ENCODE measurements at regions not wholly inside any gene's neighbourhood (a gene's known extent, or its start where the extent isn't known, plus 50 kb on each side); places are given as distances from the start of the nearest gene placed in this dataset.

DNA sequence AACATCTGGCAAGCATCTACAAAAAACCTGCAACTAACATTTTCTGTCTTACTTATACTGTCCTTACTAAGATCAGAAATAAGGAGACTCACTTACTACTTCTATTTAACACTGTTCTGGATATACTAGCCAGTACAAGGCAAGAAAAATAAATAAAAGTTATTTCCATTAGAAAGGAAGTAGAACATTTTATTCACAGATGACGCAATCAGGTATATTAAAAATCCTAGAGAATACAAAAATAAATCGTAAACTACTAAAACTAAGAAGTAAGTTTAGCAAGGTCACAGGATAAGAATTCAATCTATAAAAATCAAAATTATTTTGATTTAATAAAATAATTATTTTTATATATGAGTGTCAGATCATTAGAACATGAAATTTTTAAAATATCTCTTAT lies 264.6 kb downstream of the BARHL2 start:
- Mint-ChIP-seq H3K4me3 (no peak overlapping the region), H3K4me1 (no peaks in the 10 kb centered on the region), H3K27ac (no peak overlapping the region), H3K9me3 (peaks cover 0 to 5% (median 0%) of the 10 kb centered on the region in 3 donors), H3K36me3 (no peaks in the 10 kb centered on the region), H3K27me3 (peaks cover 0 to 10% of the 10 kb centered on the region in 2 donors)
- WGBS (ENCODE audit: insufficient coverage), result no CpG with 5 or more reads among the region's 2 CpGs
- Histone ChIP-seq H3K4me3 (ENCODE audit: control insufficient read depth in 1 of 2, extremely low read depth in 1 of 2, low read length in 1 of 2) (no peak overlapping the region), H3K4me1 (ENCODE audit: control insufficient read depth in 1 of 2, extremely low read depth in 1 of 2, insufficient read depth in 2 of 2, low read length in 2 of 2) (no peaks in the 10 kb centered on the region), H3K36me3 (ENCODE audit: control insufficient read depth in 2 of 2, extremely low read depth in 1 of 2, insufficient read depth in 1 of 2, low read length in 1 of 2) (no peaks in the 10 kb centered on the region), H3K27me3 (replicated peaks in 1 of 2; ENCODE audit: control insufficient read depth in 2 of 2, extremely low read depth in 1 of 2, insufficient read depth in 2 of 2, low read length in 1 of 2) (no peaks in the 10 kb centered on the region), H3K9me3 (no peaks in the 10 kb centered on the region), H3K27ac (ENCODE audit: low read length) (no peak overlapping the region)
- DNase-seq, result no peak
- ATAC-seq (replicated peaks in 1 of 4), result no peak
- ChIA-PET CTCF (no interaction called here), POLR2A (no interaction called here)

GRCh38 chr1:90443354-90443753 lies 273.7 kb downstream of the BARHL2 start:
- no peaks in the 10 kb centered on the region for H3K9me3 ChIP-seq
- ChIA-PET POLR2A (no interaction called here), CTCF (no interaction called here)
- no peak overlapping the region for H3K27ac ChIP-seq (ENCODE audit: low read length)
- Mint-ChIP-seq H3K4me3 (no peak overlapping the region), H3K27me3 (peaks cover 6 to 10% of the 10 kb centered on the region in 2 donors), H3K27ac (no peak overlapping the region), H3K4me1 (no peaks in the 10 kb centered on the region), H3K9me3 (peaks cover 0 to 3% (median 0%) of the 10 kb centered on the region in 3 donors), H3K36me3 (no peaks in the 10 kb centered on the region)
- peaks cover 0 to 2% of the 10 kb centered on the region in 2 experiments for H3K27me3 ChIP-seq (replicated peaks in 1 of 2; ENCODE audit: control insufficient read depth in 2 of 2, extremely low read depth in 1 of 2, insufficient read depth in 2 of 2, low read length in 1 of 2)
- H3K4me1 ChIP-seq (ENCODE audit: control insufficient read depth in 1 of 2, extremely low read depth in 1 of 2, insufficient read depth in 2 of 2, low read length in 2 of 2), result no peaks in the 10 kb centered on the region
- DNase-seq, result no peak
- H3K4me3 ChIP-seq (ENCODE audit: control insufficient read depth in 1 of 2, extremely low read depth in 1 of 2, low read length in 1 of 2), result no peak overlapping the region
- WGBS (ENCODE audit: insufficient coverage), result no CpG with 5 or more reads among the region's 4 CpGs
- no peaks in the 10 kb centered on the region for H3K36me3 ChIP-seq (ENCODE audit: control insufficient read depth in 2 of 2, extremely low read depth in 1 of 2, insufficient read depth in 1 of 2, low read length in 1 of 2)
- ATAC-seq (replicated peaks in 1 of 4), result no peak

DNA sequence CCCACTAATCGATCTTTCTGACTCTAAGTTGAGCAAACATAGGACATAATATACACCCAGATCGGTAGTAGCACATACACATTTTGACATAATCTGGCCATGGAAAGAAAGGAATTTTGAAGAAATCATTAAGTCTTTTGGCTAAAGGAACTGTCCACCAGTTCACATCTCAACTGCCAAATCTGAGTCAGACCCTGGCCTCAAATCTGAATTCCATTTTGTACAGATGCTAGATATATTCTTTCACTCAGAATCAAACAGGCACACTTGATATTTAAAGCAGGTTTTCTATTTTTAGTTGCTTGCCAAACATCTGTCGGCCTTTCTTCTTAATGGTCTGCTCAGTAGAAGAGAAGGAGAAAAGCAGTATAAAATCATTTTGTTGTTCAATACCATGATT lies 281.8 kb downstream of the BARHL2 start:
- H3K36me3 ChIP-seq (ENCODE audit: control insufficient read depth in 2 of 2, extremely low read depth in 1 of 2, insufficient read depth in 1 of 2, low read length in 1 of 2), result no peaks in the 10 kb centered on the region
- Mint-ChIP-seq H3K4me3 (no peak overlapping the region), H3K36me3 (no peaks in the 10 kb centered on the region), H3K27me3 (peaks cover 3 to 4% of the 10 kb centered on the region in 2 donors), H3K27ac (no peak overlapping the region), H3K4me1 (no peaks in the 10 kb centered on the region), H3K9me3 (peaks cover 0 to 8% (median 0%) of the 10 kb centered on the region in 3 donors)
- ChIA-PET POLR2A (no interaction called here), CTCF (no interaction called here)
- no peak overlapping the region for H3K4me3 ChIP-seq (ENCODE audit: control insufficient read depth in 1 of 2, extremely low read depth in 1 of 2, low read length in 1 of 2)
- DNase-seq, result no peak
- no CpG with 5 or more reads among the region's 3 CpGs for WGBS (ENCODE audit: insufficient coverage)
- no peaks in the 10 kb centered on the region for H3K4me1 ChIP-seq (ENCODE audit: control insufficient read depth in 1 of 2, extremely low read depth in 1 of 2, insufficient read depth in 2 of 2, low read length in 2 of 2)
- no peaks in the 10 kb centered on the region for H3K9me3 ChIP-seq
- no peak overlapping the region for H3K27ac ChIP-seq (ENCODE audit: low read length)
- H3K27me3 ChIP-seq (replicated peaks in 1 of 2; ENCODE audit: control insufficient read depth in 2 of 2, extremely low read depth in 1 of 2, insufficient read depth in 2 of 2, low read length in 1 of 2), result no peaks in the 10 kb centered on the region
- ATAC-seq (replicated peaks in 1 of 4), result no peak

- no peak overlapping the region for H3K27ac Mint-ChIP-seq
- Histone ChIP-seq H3K27ac (ENCODE audit: low read length) (no peak overlapping the region), H3K36me3 (ENCODE audit: control insufficient read depth in 2 of 2, extremely low read depth in 1 of 2, insufficient read depth in 1 of 2, low read length in 1 of 2) (no peaks in the 10 kb centered on the region), H3K4me3 (ENCODE audit: control insufficient read depth in 1 of 2, extremely low read depth in 1 of 2, low read length in 1 of 2) (no peak overlapping the region), H3K9me3 (no peaks in the 10 kb centered on the region), H3K27me3 (replicated peaks in 1 of 2; ENCODE audit: control insufficient read depth in 2 of 2, extremely low read depth in 1 of 2, insufficient read depth in 2 of 2, low read length in 1 of 2) (no peaks in the 10 kb centered on the region), H3K4me1 (ENCODE audit: control insufficient read depth in 1 of 2, extremely low read depth in 1 of 2, insufficient read depth in 2 of 2, low read length in 2 of 2) (no peaks in the 10 kb centered on the region)
- ChIA-PET POLR2A (no interaction called here), CTCF (no interaction called here)
- ATAC-seq (replicated peaks in 1 of 4), result no peak
- no peak overlapping the region for H3K4me3 Mint-ChIP-seq
- H3K4me1 Mint-ChIP-seq, result no peaks in the 10 kb centered on the region
- DNase-seq, result no peak
- H3K27me3 Mint-ChIP-seq, result peaks cover 3 to 4% of the 10 kb centered on the region in 2 donors
- no peaks in the 10 kb centered on the region for H3K36me3 Mint-ChIP-seq
- peaks cover 0 to 8% (median 0%) of the 10 kb centered on the region in 3 donors for H3K9me3 Mint-ChIP-seq
- WGBS (ENCODE audit: insufficient coverage), result 50% methylated on average over 2 of the region's 2 CpGs
Measured at GRCh38 chr1:90434460-90434859, 282.6 kb downstream of the BARHL2 start.

DNA sequence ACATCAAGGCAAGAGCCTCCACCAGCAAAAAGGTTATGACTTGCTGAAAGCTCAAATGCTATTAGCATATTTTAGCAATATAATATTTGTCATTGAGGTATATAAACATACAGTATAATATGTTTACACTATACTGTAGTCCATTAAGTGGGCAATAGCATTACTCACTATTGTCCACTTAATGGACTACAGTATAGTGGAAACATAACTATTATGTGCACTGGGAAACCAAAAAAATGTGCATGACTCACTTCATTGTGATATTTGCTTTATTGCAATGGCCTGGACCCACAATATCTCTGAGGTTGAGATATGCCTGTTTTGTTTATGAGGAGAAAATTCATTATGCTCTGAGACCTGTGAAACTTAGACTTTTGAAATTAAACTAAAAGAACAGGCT lies 300.0 kb downstream of the BARHL2 start:
- Histone ChIP-seq H3K9me3 (no peaks in the 10 kb centered on the region), H3K4me3 (ENCODE audit: control insufficient read depth in 1 of 2, extremely low read depth in 1 of 2, low read length in 1 of 2) (no peak overlapping the region), H3K27ac (ENCODE audit: low read length) (no peak overlapping the region), H3K36me3 (ENCODE audit: control insufficient read depth in 2 of 2, extremely low read depth in 1 of 2, insufficient read depth in 1 of 2, low read length in 1 of 2) (no peaks in the 10 kb centered on the region), H3K4me1 (ENCODE audit: control insufficient read depth in 1 of 2, extremely low read depth in 1 of 2, insufficient read depth in 2 of 2, low read length in 2 of 2) (no peaks in the 10 kb centered on the region), H3K27me3 (replicated peaks in 1 of 2; ENCODE audit: control insufficient read depth in 2 of 2, extremely low read depth in 1 of 2, insufficient read depth in 2 of 2, low read length in 1 of 2) (no peaks in the 10 kb centered on the region)
- no peak overlapping the region for H3K27ac Mint-ChIP-seq
- ATAC-seq (replicated peaks in 1 of 4), result no peak
- ChIA-PET CTCF (interaction anchor here in 1 of 2 donors (0.6 kb wide), 1 partner anchor 765 kb away, joined by 3 read pairs; no protein-coding TSS in a partner anchor), POLR2A (no interaction called here)
- H3K4me1 Mint-ChIP-seq, result no peaks in the 10 kb centered on the region
- H3K9me3 Mint-ChIP-seq, result peaks cover 0 to 10% (median 0%) of the 10 kb centered on the region in 3 donors
- peaks cover 3 to 6% of the 10 kb centered on the region in 2 donors for H3K27me3 Mint-ChIP-seq
- no peaks in the 10 kb centered on the region for H3K36me3 Mint-ChIP-seq
- H3K4me3 Mint-ChIP-seq, result no peak overlapping the region
- no peak for DNase-seq

DNA sequence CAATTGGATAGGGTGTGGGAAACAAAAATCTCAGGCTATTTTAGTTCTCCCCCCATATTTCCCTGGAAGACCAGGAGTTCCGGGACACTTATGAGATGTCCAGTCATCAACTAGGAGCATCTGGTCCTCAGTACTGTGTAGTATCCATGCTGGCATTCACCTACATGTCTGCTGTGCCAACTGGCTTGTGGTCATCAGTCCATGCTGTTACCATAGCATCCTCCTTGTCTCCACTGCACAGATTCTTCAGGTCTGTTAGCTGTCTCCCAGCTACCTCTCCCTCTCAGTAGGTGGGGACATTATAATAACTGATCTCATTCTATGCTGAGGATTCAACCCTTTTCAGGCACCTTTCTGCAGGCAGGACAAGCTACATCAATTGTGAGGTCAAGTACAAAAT lies 302.9 kb downstream of the BARHL2 start:
- Mint-ChIP-seq H3K9me3 (peaks cover 0 to 10% (median 0%) of the 10 kb centered on the region in 3 donors), H3K27ac (no peak overlapping the region), H3K27me3 (peaks cover 3 to 13% of the 10 kb centered on the region in 2 donors), H3K4me3 (no peak overlapping the region), H3K36me3 (no peaks in the 10 kb centered on the region), H3K4me1 (no peaks in the 10 kb centered on the region)
- Histone ChIP-seq H3K36me3 (ENCODE audit: control insufficient read depth in 2 of 2, extremely low read depth in 1 of 2, insufficient read depth in 1 of 2, low read length in 1 of 2) (no peaks in the 10 kb centered on the region), H3K4me3 (ENCODE audit: control insufficient read depth in 1 of 2, extremely low read depth in 1 of 2, low read length in 1 of 2) (no peak overlapping the region), H3K4me1 (ENCODE audit: control insufficient read depth in 1 of 2, extremely low read depth in 1 of 2, insufficient read depth in 2 of 2, low read length in 2 of 2) (no peaks in the 10 kb centered on the region), H3K9me3 (no peaks in the 10 kb centered on the region), H3K27ac (ENCODE audit: low read length) (no peak overlapping the region), H3K27me3 (replicated peaks in 1 of 2; ENCODE audit: control insufficient read depth in 2 of 2, extremely low read depth in 1 of 2, insufficient read depth in 2 of 2, low read length in 1 of 2) (no peaks in the 10 kb centered on the region)
- DNase-seq (no peak), ATAC-seq (replicated peaks in 1 of 4) (no peak)
- 67% methylated on average over 1 of the region's 1 CpG for WGBS (ENCODE audit: insufficient coverage)
- ChIA-PET POLR2A (no interaction called here), CTCF (no interaction called here)

DNA sequence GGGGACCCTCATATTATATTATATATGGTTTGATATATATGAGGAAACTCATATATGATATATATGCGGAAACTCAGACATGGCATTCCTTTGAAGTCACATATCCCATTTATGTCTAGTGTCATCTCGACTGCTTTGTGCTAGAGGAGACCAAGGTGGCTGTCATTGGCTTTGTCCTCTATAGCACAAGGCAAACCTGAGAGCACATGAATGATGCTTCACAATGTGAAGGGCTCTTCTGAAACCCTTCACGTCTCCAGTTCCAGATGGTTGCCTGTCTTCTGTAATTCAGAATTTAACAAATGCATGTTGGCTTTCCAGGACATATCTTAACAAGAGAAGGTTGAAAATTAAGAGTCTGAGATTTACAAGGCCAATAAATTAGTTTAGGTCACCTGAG lies 303.6 kb downstream of the BARHL2 start:
- H3K4me3 Mint-ChIP-seq, result no peak overlapping the region
- H3K27ac ChIP-seq (ENCODE audit: low read length), result no peak overlapping the region
- POLR2A ChIA-PET, result no interaction called here
- CTCF ChIA-PET, result no interaction called here
- DNase-seq (no peak), ATAC-seq (replicated peaks in 1 of 4) (no peak)
- H3K4me1 ChIP-seq (ENCODE audit: control insufficient read depth in 1 of 2, extremely low read depth in 1 of 2, insufficient read depth in 2 of 2, low read length in 2 of 2), result no peaks in the 10 kb centered on the region
- peaks cover 0 to 10% (median 0%) of the 10 kb centered on the region in 3 donors for H3K9me3 Mint-ChIP-seq
- no peaks in the 10 kb centered on the region for H3K9me3 ChIP-seq
- no peak overlapping the region for H3K4me3 ChIP-seq (ENCODE audit: control insufficient read depth in 1 of 2, extremely low read depth in 1 of 2, low read length in 1 of 2)
- no peaks in the 10 kb centered on the region for H3K36me3 Mint-ChIP-seq
- H3K36me3 ChIP-seq (ENCODE audit: control insufficient read depth in 2 of 2, extremely low read depth in 1 of 2, insufficient read depth in 1 of 2, low read length in 1 of 2), result no peaks in the 10 kb centered on the region
- no peak overlapping the region for H3K27ac Mint-ChIP-seq
- H3K4me1 Mint-ChIP-seq, result no peaks in the 10 kb centered on the region
- WGBS (ENCODE audit: insufficient coverage), result 66% methylated on average over 2 of the region's 3 CpGs
- no peaks in the 10 kb centered on the region for H3K27me3 ChIP-seq (replicated peaks in 1 of 2; ENCODE audit: control insufficient read depth in 2 of 2, extremely low read depth in 1 of 2, insufficient read depth in 2 of 2, low read length in 1 of 2)
- peaks cover 3 to 18% of the 10 kb centered on the region in 2 donors for H3K27me3 Mint-ChIP-seq

Data from T-cell (primary cell).